Body of pancreas (tissue), 4 donors: ENCODE measurements at regions not wholly inside any gene's neighbourhood (a gene's known extent, or its start where the extent isn't known, plus 50 kb on each side); places are given as distances from the start of the nearest gene placed in this dataset.

ENCODE experiments used
- ATAC-seq: fragments of 150-250 bp; one replicate; pipeline ENCODE4 v1.9.1; 2016
- DNase-seq, 4 donors: peaks; one replicate each; pipeline ENCODE4 v3.0.0-alpha.2; 2019
- H3K27ac ChIP-seq, 4 donors: fragments of 200-600 bp; sonication (generic); 1 replicate in 3 of 4; 2 replicates in 1 of 4; pipeline versions ENCODE4 v1.5.1 to v1.6.1; 2016 to 2019; ENCODE audit warnings: mild to moderate bottlenecking in 1 of 4, mixed read lengths in 1 of 4, moderate library complexity in 1 of 4
- H3K27me3 ChIP-seq, 2 donors: fragments of 200-600 bp; sonication (generic); one replicate each; pipeline ENCODE4 v1.6.0; 2016; ENCODE audit warnings: mild to moderate bottlenecking in 1 of 2
- H3K36me3 ChIP-seq, 2 donors: fragments of 200-600 bp; sonication (generic); replicated peaks in 1 of 2; 2 replicates each; pipeline ENCODE4 v1.5.1; 2016; ENCODE audit warnings: low read depth in 2 of 2; ENCODE audit not compliant: insufficient read depth in 1 of 2
- H3K4me1 ChIP-seq: fragments of 200-600 bp; sonication (generic); one replicate; pipeline ENCODE4 v1.6.0; 2016
- H3K4me3 ChIP-seq, 2 donors: fragments of 200-600 bp; sonication (generic); 1 replicate in 1 of 2; 2 replicates in 1 of 2; pipeline ENCODE4 v1.5.1; 2016 to 2019
- H3K9me3 ChIP-seq, 3 donors: fragments of 200-600 bp; sonication (generic); 1 replicate in 2 of 3; 2 replicates in 1 of 3; pipeline ENCODE4 v1.5.1; 2016
- CTCF ChIP-seq, 7 experiments: fragments of 450-650 bp in 4 of 7; fragments of 200-600 bp in 3 of 7; sonication (generic) in 3 of 7; IDR thresholded peaks; one replicate each; pipeline ENCODE4 v1.5.1; 2016 to 2019; ENCODE audit warnings: antibody characterized with exemption in 7 of 7
- POLR2A ChIP-seq, 3 donors: fragments of 450-650 bp; IDR thresholded peaks; one replicate each; pipeline ENCODE4 v1.6.1; 2016; ENCODE audit warnings: antibody characterized with exemption in 3 of 3, mild to moderate bottlenecking in 2 of 3
- WGBS, 2 donors: methylation state at CpG; one replicate each; pipeline ENCODE4 v1.1.5; 2017; 5-methylcytosine and 5-hydroxymethylcytosine counted together
- intact Hi-C: fragments of 100-400 bp; cut with DNase I; formaldehyde crosslinking; loops from one replicate; pipeline ENCODE4 v1.15.1; 2023

DNA sequence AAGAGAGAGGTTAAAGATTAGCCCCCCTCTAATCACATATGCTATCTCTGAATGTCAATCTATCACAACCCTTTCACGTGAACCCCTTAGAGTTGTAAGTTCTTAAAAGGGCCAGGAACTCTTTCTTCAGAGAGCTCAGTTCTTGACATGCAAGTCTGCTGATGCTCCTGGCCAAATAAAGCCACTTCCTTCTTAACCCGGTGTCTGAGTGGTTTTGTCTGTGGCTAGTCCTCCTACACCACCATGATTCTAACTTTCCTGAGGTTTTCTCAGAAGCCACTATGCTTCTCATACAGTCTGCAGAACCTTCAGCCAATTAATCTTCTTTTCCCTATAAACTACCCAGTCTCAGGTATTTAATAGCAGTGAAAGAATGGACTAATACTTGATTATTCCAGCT, 231.1 kb upstream of the CNTN6 start:
- H3K27ac ChIP-seq: no peak overlapping the region
- no peak for DNase-seq
- 36 to 60% methylated on average over 2 of the region's 2 CpGs for WGBS, 2 donors
- H3K27me3 ChIP-seq: no peaks in the 10 kb centered on the region
- no peak overlapping the region for H3K4me3 ChIP-seq
- TF ChIP-seq POLR2A (IDR thresholded peaks at IDR 0.05) (no peak), CTCF (IDR thresholded peaks at IDR 0.05) (no peak)
- intact Hi-C loops: no loop called here
- no peaks in the 10 kb centered on the region for H3K9me3 ChIP-seq
- no peak for ATAC-seq
- no peaks in the 10 kb centered on the region for H3K4me1 ChIP-seq
- no peaks in the 10 kb centered on the region for H3K36me3 ChIP-seq

GRCh38 chr3:869269-869668, 223.6 kb upstream of the CNTN6 start:
- Histone ChIP-seq H3K36me3 (no peaks in the 10 kb centered on the region), H3K27ac (no peak overlapping the region), H3K4me3 (no peak overlapping the region), H3K9me3 (no peaks in the 10 kb centered on the region), H3K27me3 (no peaks in the 10 kb centered on the region), H3K4me1 (no peaks in the 10 kb centered on the region)
- TF ChIP-seq CTCF (IDR thresholded peaks at IDR 0.05): no peak
- no peak for TF ChIP-seq POLR2A (IDR thresholded peaks at IDR 0.05)
- DNase-seq: no peak
- ATAC-seq: no peak
- 18 to 32% methylated on average over 1 of the region's 1 CpG for WGBS, 2 donors
- intact Hi-C loops: no loop called here

DNA sequence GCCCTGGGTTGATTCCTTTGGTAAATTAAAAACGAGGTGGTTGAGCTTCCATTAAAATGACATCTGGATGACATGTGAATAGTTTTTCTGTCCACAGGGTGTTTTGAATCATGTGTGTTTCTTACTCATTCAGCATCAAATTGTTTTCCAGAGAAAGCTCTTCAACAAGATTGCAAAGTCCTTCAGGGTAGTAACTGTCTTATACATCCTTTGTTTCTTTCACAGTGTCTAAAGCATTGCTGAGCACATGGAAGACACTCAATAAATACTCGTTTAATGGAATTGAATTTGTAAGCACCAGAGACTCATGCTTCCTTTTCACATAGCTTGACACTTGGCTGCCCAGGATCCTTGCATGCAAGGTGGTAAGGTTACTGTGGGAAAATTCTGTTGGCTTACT, 223.1 kb upstream of the CNTN6 start:
- no peak overlapping the region for H3K27ac ChIP-seq
- H3K4me1 ChIP-seq: no peaks in the 10 kb centered on the region
- no peaks in the 10 kb centered on the region for H3K36me3 ChIP-seq
- no peak overlapping the region for H3K4me3 ChIP-seq
- TF ChIP-seq POLR2A (IDR thresholded peaks at IDR 0.05) (no peak), CTCF (IDR thresholded peaks at IDR 0.05) (no peak)
- WGBS, 2 donors: 18 to 19% methylated on average over 2 of the region's 2 CpGs
- intact Hi-C loops: no loop called here
- DNase-seq (no peak), ATAC-seq (no peak)
- H3K27me3 ChIP-seq: no peaks in the 10 kb centered on the region
- no peaks in the 10 kb centered on the region for H3K9me3 ChIP-seq

GRCh38 chr3:871651-872050, 221.2 kb upstream of the CNTN6 start:
- DNase-seq (no peak), ATAC-seq (no peak)
- H3K27ac ChIP-seq: no peak overlapping the region
- TF ChIP-seq CTCF (IDR thresholded peaks at IDR 0.05): no peak
- TF ChIP-seq POLR2A (IDR thresholded peaks at IDR 0.05): no peak
- H3K4me3 ChIP-seq: no peak overlapping the region
- intact Hi-C loops: no loop called here
- no peaks in the 10 kb centered on the region for H3K4me1 ChIP-seq
- no peaks in the 10 kb centered on the region for H3K36me3 ChIP-seq
- no peaks in the 10 kb centered on the region for H3K9me3 ChIP-seq
- WGBS, 2 donors: 52 to 64% methylated on average over 1 of the region's 1 CpG
- no peaks in the 10 kb centered on the region for H3K27me3 ChIP-seq

- H3K9me3 ChIP-seq: no peaks in the 10 kb centered on the region
- 50 to 89% methylated on average over 1 of the region's 1 CpG for WGBS, 2 donors
- DNase-seq (no peak), ATAC-seq (no peak)
- intact Hi-C loops: no loop called here
- H3K36me3 ChIP-seq: no peaks in the 10 kb centered on the region
- no peak overlapping the region for H3K27ac ChIP-seq
- H3K27me3 ChIP-seq: no peaks in the 10 kb centered on the region
- no peak overlapping the region for H3K4me3 ChIP-seq
- TF ChIP-seq POLR2A (IDR thresholded peaks at IDR 0.05): no peak
- no peaks in the 10 kb centered on the region for H3K4me1 ChIP-seq
Observed at GRCh38 chr3:877001-877400, 215.8 kb upstream of the CNTN6 start.
